CD14-positive monocyte (primary cell): ENCODE measurements at regions not wholly inside any gene's neighbourhood (a gene's known extent, or its start where the extent isn't known, plus 50 kb on each side); places are given as distances from the start of the nearest gene placed in this dataset.

Experiments
- DNase-seq, 3 donors: peaks; one replicate each; pipeline ENCODE4 v3.0.0-alpha.2; 2011 to 2022
- H2AFZ ChIP-seq: 2 replicates; pipeline ENCODE4 v1.6.0; 2012; ENCODE audit warnings: mild to moderate bottlenecking, low read depth, low read length, inconsistent platforms; ENCODE audit not compliant: insufficient read depth, poor library complexity, severe bottlenecking
- H3K27ac ChIP-seq, 2 donors: 1 replicate in 1 of 2; 2 replicates in 1 of 2; pipeline ENCODE4 v1.5.1; 2012 to 2013; ENCODE audit warnings: low read length in 2 of 2, control low read depth in 1 of 2, inconsistent platforms in 1 of 2, low read depth in 1 of 2, mild to moderate bottlenecking in 1 of 2
- H3K27me3 ChIP-seq, 2 donors: one replicate each; pipeline versions ENCODE4 v1.6.0 to v1.6.1; 2011 to 2013; ENCODE audit warnings: low read length in 2 of 2; ENCODE audit not compliant: control insufficient read depth in 2 of 2, insufficient read depth in 2 of 2
- H3K36me3 ChIP-seq, 2 donors: replicated peaks in 1 of 2; 1 replicate in 1 of 2; 2 replicates in 1 of 2; pipeline versions ENCODE4 v1.5.1 to v1.6.1; 2012 to 2013; ENCODE audit warnings: low read length in 2 of 2, control low read depth in 1 of 2, inconsistent platforms in 1 of 2, mild to moderate bottlenecking in 1 of 2; ENCODE audit not compliant: insufficient read depth in 2 of 2, control insufficient read depth in 1 of 2
- H3K4me1 ChIP-seq, 2 donors: 1 replicate in 1 of 2; 2 replicates in 1 of 2; pipeline versions ENCODE4 v1.5.1 to v1.6.1; 2012 to 2013; ENCODE audit warnings: low read length in 2 of 2, control low read depth in 1 of 2, inconsistent platforms in 1 of 2, mild to moderate bottlenecking in 1 of 2, moderate library complexity in 1 of 2; ENCODE audit not compliant: insufficient read depth in 2 of 2, control insufficient read depth in 1 of 2
- H3K4me2 ChIP-seq: replicated peaks from 2 replicates; pipeline ENCODE3; 2012; ENCODE audit warnings: low read length, moderate library complexity, mild to moderate bottlenecking; ENCODE audit not compliant: poor library complexity, severe bottlenecking; ENCODE audit errors: extremely low read depth
- H3K4me3 ChIP-seq, 3 experiments: fragments of 200-600 bp in 1 of 3; sonication (generic) in 1 of 3; replicated peaks in 1 of 3; 1 replicate in 2 of 3; 2 replicates in 1 of 3; pipeline ENCODE4 v1.5.1; 2011 to 2013; ENCODE audit warnings: low read length in 3 of 3, mild to moderate bottlenecking in 3 of 3, control low read depth in 2 of 3, low read depth in 2 of 3, inconsistent platforms in 1 of 3, moderate library complexity in 1 of 3
- H3K79me2 ChIP-seq: 2 replicates; pipeline ENCODE4 v1.6.0; 2012; ENCODE audit warnings: mild to moderate bottlenecking, control low read depth, inconsistent platforms, low read length, moderate library complexity; ENCODE audit not compliant: insufficient read depth
- H3K9ac ChIP-seq: 2 replicates; pipeline ENCODE4 v1.6.0; 2017; ENCODE audit warnings: low read length, mild to moderate bottlenecking; ENCODE audit not compliant: insufficient read depth, poor library complexity, severe bottlenecking
- H3K9me3 ChIP-seq, 2 donors: replicated peaks in 1 of 2; 1 replicate in 1 of 2; 2 replicates in 1 of 2; pipeline versions ENCODE4 v1.5.1 to v1.6.1; 2012 to 2013; ENCODE audit warnings: low read length in 2 of 2, control low read depth in 1 of 2; ENCODE audit not compliant: control insufficient read depth in 1 of 2, insufficient read depth in 1 of 2
- H4K20me1 ChIP-seq: 2 replicates; pipeline ENCODE4 v1.6.0; 2012; ENCODE audit warnings: mild to moderate bottlenecking, low read length, control low read depth, moderate library complexity; ENCODE audit not compliant: insufficient read depth
- H3K27ac Mint-ChIP-seq, 7 donors: one replicate each; pipeline ENCODE4 v1.8.0; 2020; ENCODE audit warnings: mild to moderate bottlenecking in 7 of 7, mixed read lengths in 7 of 7, moderate library complexity in 6 of 7, inconsistent platforms in 2 of 7
- H3K27me3 Mint-ChIP-seq, 3 donors: one replicate each; pipeline ENCODE4 v1.8.0; 2021 to 2022; ENCODE audit warnings: low read depth in 3 of 3, mild to moderate bottlenecking in 3 of 3, mixed read lengths in 3 of 3, moderate library complexity in 3 of 3, inconsistent platforms in 1 of 3
- H3K36me3 Mint-ChIP-seq, 2 donors: one replicate each; pipeline ENCODE4 v1.8.0; 2020; ENCODE audit warnings: mixed read lengths in 2 of 2, inconsistent platforms in 1 of 2, mild to moderate bottlenecking in 1 of 2
- H3K4me1 Mint-ChIP-seq: one replicate; pipeline ENCODE4 v1.8.0; 2020; ENCODE audit warnings: mild to moderate bottlenecking, mixed read lengths
- H3K4me3 Mint-ChIP-seq, 2 donors: one replicate each; pipeline ENCODE4 v1.8.0; 2020; ENCODE audit warnings: mild to moderate bottlenecking in 2 of 2, mixed read lengths in 2 of 2, moderate library complexity in 1 of 2
- H3K9me3 Mint-ChIP-seq, 7 donors: one replicate each; pipeline ENCODE4 v1.8.0; 2020 to 2022; ENCODE audit warnings: mixed read lengths in 7 of 7, mild to moderate bottlenecking in 6 of 7, moderate library complexity in 6 of 7, inconsistent platforms in 2 of 7
- CTCF ChIP-seq: fragments of 200-600 bp; IDR thresholded peaks from one replicate; pipeline ENCODE4 v1.8.0; 2022; ENCODE audit warnings: antibody characterized with exemption, mild to moderate bottlenecking
- WGBS: methylation state at CpG from one replicate; pipeline ENCODE4 v1.1.5; 2013; ENCODE audit warnings: missing lambda C conversion rate; ENCODE audit not compliant: insufficient coverage; 5-methylcytosine and 5-hydroxymethylcytosine counted together
- intact Hi-C, 2 donors: fragments of 100-400 bp; cut with micrococcal nuclease; formaldehyde crosslinking; loops; one replicate each; pipeline versions ENCODE4 v1.15.0 to v1.15.1; 2023

DNA sequence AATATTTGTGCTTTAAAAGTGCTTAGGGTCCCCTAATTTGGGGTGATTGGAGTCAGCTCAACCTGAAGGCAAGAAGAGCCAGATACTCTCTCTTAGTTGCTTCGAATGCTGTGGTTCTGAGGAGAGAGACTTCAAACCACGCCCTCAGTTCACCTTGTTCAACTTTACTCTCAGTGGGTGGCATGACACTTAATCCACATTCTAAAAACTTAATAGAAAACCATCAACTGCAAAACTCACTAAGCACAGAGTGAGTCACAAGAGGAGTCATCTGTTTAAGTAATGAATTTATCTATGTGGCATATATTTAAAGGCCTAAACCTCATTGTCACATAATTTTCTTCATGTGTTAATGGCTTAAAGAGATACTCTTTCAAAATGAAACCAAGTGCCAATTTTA is 99.5 kb upstream of the SLC4A4 start:
- Mint-ChIP-seq H3K27ac (no peak overlapping the region), H3K36me3 (no peaks in the 10 kb centered on the region), H3K9me3 (no peaks in the 10 kb centered on the region), H3K4me1 (peaks cover 8% of the 10 kb centered on the region), H3K27me3 (peaks cover 1 to 7% (median 4%) of the 10 kb centered on the region in 3 donors), H3K4me3 (no peak overlapping the region)
- intact Hi-C loops: no loop called here
- no peaks in the 10 kb centered on the region for H3K36me3 ChIP-seq
- H2AFZ ChIP-seq: no peak overlapping the region
- no peak overlapping the region for H3K27ac ChIP-seq
- H3K4me2 ChIP-seq: no peak overlapping the region
- no CpG with 5 or more reads among the region's 2 CpGs for WGBS
- no peaks in the 10 kb centered on the region for H3K79me2 ChIP-seq
- DNase-seq: no peak
- H3K27me3 ChIP-seq: no peaks in the 10 kb centered on the region
- no peak overlapping the region for H3K4me3 ChIP-seq
- no peaks in the 10 kb centered on the region for H3K9me3 ChIP-seq
- H3K4me1 ChIP-seq: peaks cover 5 to 6% of the 10 kb centered on the region in 2 donors
- no peaks in the 10 kb centered on the region for H4K20me1 ChIP-seq
- H3K9ac ChIP-seq: no peak overlapping the region
- TF ChIP-seq CTCF: no peak

DNA sequence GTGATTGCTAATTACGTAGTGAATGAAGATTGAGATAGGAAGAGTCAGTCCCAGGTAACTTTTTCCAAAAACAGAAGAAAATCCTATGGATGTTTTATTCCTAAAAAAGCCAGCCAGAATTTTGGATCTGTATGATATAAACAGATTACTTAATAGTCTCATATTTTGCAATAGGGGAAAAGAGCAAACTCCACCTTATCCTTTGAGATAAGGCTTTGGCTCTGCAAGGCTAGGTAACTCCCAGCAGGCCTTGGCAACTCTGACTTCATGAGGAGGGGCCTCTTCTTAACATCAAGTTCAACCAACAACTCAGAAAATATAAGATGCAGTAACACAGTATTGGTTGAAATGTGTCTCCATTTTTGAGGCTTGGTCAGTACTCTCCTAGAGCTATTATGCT is 98.7 kb upstream of the SLC4A4 start:
- Mint-ChIP-seq H3K4me1 (peaks cover 8% of the 10 kb centered on the region), H3K36me3 (no peaks in the 10 kb centered on the region), H3K27ac (no peak overlapping the region), H3K4me3 (no peak overlapping the region), H3K9me3 (no peaks in the 10 kb centered on the region), H3K27me3 (peaks cover 1 to 4% (median 4%) of the 10 kb centered on the region in 3 donors)
- H4K20me1 ChIP-seq: no peaks in the 10 kb centered on the region
- no peak overlapping the region for H2AFZ ChIP-seq
- no peak for TF ChIP-seq CTCF
- H3K27me3 ChIP-seq: no peaks in the 10 kb centered on the region
- H3K4me3 ChIP-seq: no peak overlapping the region
- WGBS: no CpG with 5 or more reads among the region's 1 CpG
- no peak overlapping the region for H3K4me2 ChIP-seq
- intact Hi-C loops: no loop called here
- DNase-seq: no peak
- H3K4me1 ChIP-seq: peaks cover 5 to 6% of the 10 kb centered on the region in 2 donors
- H3K79me2 ChIP-seq: no peaks in the 10 kb centered on the region
- no peaks in the 10 kb centered on the region for H3K9me3 ChIP-seq
- no peak overlapping the region for H3K9ac ChIP-seq
- H3K36me3 ChIP-seq: no peaks in the 10 kb centered on the region
- H3K27ac ChIP-seq: no peak overlapping the region
